Breast epithelium (tissue), 3 donors: ENCODE measurements at regions not wholly inside any gene's neighbourhood (a gene's known extent, or its start where the extent isn't known, plus 50 kb on each side); places are given as distances from the start of the nearest gene placed in this dataset.

Experiments
- CTCF ChIP-seq, 3 donors: fragments of 450-650 bp; IDR thresholded peaks; one replicate each; pipeline ENCODE4 v1.5.1; 2016 to 2017; ENCODE audit warnings: antibody characterized with exemption in 3 of 3, mild to moderate bottlenecking in 3 of 3, moderate library complexity in 3 of 3
- POLR2A ChIP-seq: fragments of 450-650 bp; IDR thresholded peaks from one replicate; pipeline ENCODE4 v1.6.1; 2016; ENCODE audit warnings: antibody characterized with exemption, mild to moderate bottlenecking, moderate library complexity
- POLR2AphosphoS5 ChIP-seq, 3 donors: sonication (generic); formaldehyde crosslinking; IDR thresholded peaks; one replicate each; pipeline ENCODE4 v1.6.1; 2017; ENCODE audit warnings: antibody characterized with exemption in 3 of 3

- TF ChIP-seq POLR2A (no peak), CTCF (IDR thresholded peaks at IDR 0.05) (no peak), POLR2AphosphoS5 (IDR thresholded peaks at IDR 0.05) (no peak)
These were observed 220.1 kb downstream of the BCHE start for GRCh38 chr3:165617134-165617533.
